ENCODE measurements at regions not wholly inside any gene's neighbourhood (a gene's known extent, or its start where the extent isn't known, plus 50 kb on each side); places are given as distances from the start of the nearest gene placed in this dataset.

- DNase-seq (ENCODE audit: low read depth), result no peak
Observed at GRCh38 chr9:106056328-106056727, 362.0 kb downstream of the TMEM38B start.

GRCh38 chr9:106058460-106058859 is 364.1 kb downstream of the TMEM38B start:
- DNase-seq (ENCODE audit: low read depth), result no peak

- no peak for DNase-seq (ENCODE audit: low read depth)
Observed at GRCh38 chr9:106059886-106060285, 365.5 kb downstream of the TMEM38B start.

GRCh38 chr9:106060885-106061284 is 366.5 kb downstream of the TMEM38B start:
- no peak for DNase-seq (ENCODE audit: low read depth)

GRCh38 chr9:106062250-106062649 is 367.9 kb downstream of the TMEM38B start:
- DNase-seq (ENCODE audit: low read depth), result no peak

- DNase-seq (ENCODE audit: low read depth), result no peak
Observed at GRCh38 chr9:106065136-106065535, 370.8 kb downstream of the TMEM38B start.

- DNase-seq (ENCODE audit: low read depth), result no peak
Observed at GRCh38 chr9:106065579-106066214, 371.4 kb downstream of the TMEM38B start.

- no peak for DNase-seq (ENCODE audit: low read depth)
Observed at GRCh38 chr9:106066940-106067524, 372.7 kb downstream of the TMEM38B start.

- DNase-seq (ENCODE audit: low read depth), result no peak
Observed at GRCh38 chr9:106069241-106069640, 374.9 kb downstream of the TMEM38B start.

GRCh38 chr9:106072421-106072820 is 378.1 kb downstream of the TMEM38B start:
- DNase-seq (ENCODE audit: low read depth), result no peak

- DNase-seq (ENCODE audit: low read depth), result no peak
Observed at GRCh38 chr9:106074006-106074405, 379.7 kb downstream of the TMEM38B start.

- no peak for DNase-seq (ENCODE audit: low read depth)
Observed at GRCh38 chr9:106075236-106075959, 381.1 kb downstream of the TMEM38B start.

GRCh38 chr9:106075960-106076327 is 381.6 kb downstream of the TMEM38B start:
- DNase-seq (ENCODE audit: low read depth), result peak; percentile 44

GRCh38 chr9:106076711-106077110 is 382.4 kb downstream of the TMEM38B start:
- no peak for DNase-seq (ENCODE audit: low read depth)

- no peak for DNase-seq (ENCODE audit: low read depth)
Observed at GRCh38 chr9:106077731-106078130, 383.4 kb downstream of the TMEM38B start.

GRCh38 chr9:106082621-106083020 is 388.3 kb downstream of the TMEM38B start:
- no peak for DNase-seq (ENCODE audit: low read depth)

- no peak for DNase-seq (ENCODE audit: low read depth)
Observed at GRCh38 chr9:106084702-106085101, 390.4 kb downstream of the TMEM38B start.

GRCh38 chr9:106085479-106085878 is 391.1 kb downstream of the TMEM38B start:
- no peak for DNase-seq (ENCODE audit: low read depth)

GRCh38 chr9:106092083-106092482 is 397.7 kb downstream of the TMEM38B start:
- DNase-seq (ENCODE audit: low read depth), result no peak

- no peak for DNase-seq (ENCODE audit: low read depth)
Observed at GRCh38 chr9:106102821-106103220, 408.5 kb downstream of the TMEM38B start.

- no peak for DNase-seq (ENCODE audit: low read depth)
Observed at GRCh38 chr9:106104887-106105286, 410.5 kb downstream of the TMEM38B start.

GRCh38 chr9:106106396-106106795 is 412.1 kb downstream of the TMEM38B start:
- DNase-seq (ENCODE audit: low read depth), result no peak

GRCh38 chr9:106107716-106108115 is 413.4 kb downstream of the TMEM38B start:
- no peak for DNase-seq (ENCODE audit: low read depth)
